CMK (cell line): ENCODE measurements at regions not wholly inside any gene's neighbourhood (a gene's known extent, or its start where the extent isn't known, plus 50 kb on each side); places are given as distances from the start of the nearest gene placed in this dataset.

ENCODE experiments used
- DNase-seq: peaks from one replicate; pipeline ENCODE4 v3.0.0-alpha.2; 2010; ENCODE audit warnings: low read depth

- DNase-seq: no peak
These were observed 269.6 kb downstream of the PARN start for GRCh38 chr16:14360326-14361037.

GRCh38 chr16:14358697-14359305, 271.3 kb downstream of the PARN start:
- no peak for DNase-seq

- DNase-seq: no peak
These were observed 272.7 kb downstream of the PARN start for GRCh38 chr16:14357328-14357727.

GRCh38 chr16:14356064-14356463, 274.0 kb downstream of the PARN start:
- no peak for DNase-seq

- no peak for DNase-seq
These were observed 275.3 kb downstream of the PARN start for GRCh38 chr16:14354561-14355351.

- no peak for DNase-seq
These were observed 276.7 kb downstream of the PARN start for GRCh38 chr16:14353340-14353739.

GRCh38 chr16:14351647-14352046, 278.4 kb downstream of the PARN start:
- no peak for DNase-seq

GRCh38 chr16:14350626-14351025, 279.4 kb downstream of the PARN start:
- DNase-seq: no peak

- DNase-seq: no peak
These were observed 279.0 kb downstream of the MRTFB start for GRCh38 chr16:14350081-14350480.

- DNase-seq: no peak
These were observed 276.6 kb downstream of the MRTFB start for GRCh38 chr16:14347706-14348105.

- no peak for DNase-seq
These were observed 275.4 kb downstream of the MRTFB start for GRCh38 chr16:14346278-14347142.

GRCh38 chr16:14345512-14346115, 274.5 kb downstream of the MRTFB start:
- no peak for DNase-seq

- DNase-seq: no peak
These were observed 273.8 kb downstream of the MRTFB start for GRCh38 chr16:14344945-14345344.

GRCh38 chr16:14344292-14344691, 273.2 kb downstream of the MRTFB start:
- DNase-seq: no peak

GRCh38 chr16:14341324-14342225, 270.5 kb downstream of the MRTFB start:
- DNase-seq: no peak

- no peak for DNase-seq
These were observed 268.6 kb downstream of the MRTFB start for GRCh38 chr16:14339694-14340093.

- DNase-seq: no peak
These were observed 267.9 kb downstream of the MRTFB start for GRCh38 chr16:14338969-14339368.

- no peak for DNase-seq
These were observed 267.1 kb downstream of the MRTFB start for GRCh38 chr16:14338236-14338635.

- DNase-seq: no peak
These were observed 266.4 kb downstream of the MRTFB start for GRCh38 chr16:14337303-14338191.

GRCh38 chr16:14335297-14335696, 264.2 kb downstream of the MRTFB start:
- DNase-seq: no peak
